Fibroblast of pulmonary artery (primary cell): ENCODE measurements at regions not wholly inside any gene's neighbourhood (a gene's known extent, or its start where the extent isn't known, plus 50 kb on each side); places are given as distances from the start of the nearest gene placed in this dataset.

Experiments used
- DNase-seq: peaks from one replicate; pipeline ENCODE4 v3.0.0-alpha.2; 2010; ENCODE audit warnings: low read depth
- H3K4me3 ChIP-seq: replicated peaks from 2 replicates; pipeline ENCODE4 v1.5.1; 2011; ENCODE audit warnings: low read depth, mild to moderate bottlenecking, control low read depth, low read length, moderate library complexity
- TF ChIP-seq, protein P1 (sequence below): IDR thresholded peaks from 2 replicates; pipeline ENCODE4 v1.5.1; 2011; ENCODE audit warnings: mild to moderate bottlenecking, control low read depth, low read length, inconsistent platforms; ENCODE audit errors: missing control alignments

DNA sequence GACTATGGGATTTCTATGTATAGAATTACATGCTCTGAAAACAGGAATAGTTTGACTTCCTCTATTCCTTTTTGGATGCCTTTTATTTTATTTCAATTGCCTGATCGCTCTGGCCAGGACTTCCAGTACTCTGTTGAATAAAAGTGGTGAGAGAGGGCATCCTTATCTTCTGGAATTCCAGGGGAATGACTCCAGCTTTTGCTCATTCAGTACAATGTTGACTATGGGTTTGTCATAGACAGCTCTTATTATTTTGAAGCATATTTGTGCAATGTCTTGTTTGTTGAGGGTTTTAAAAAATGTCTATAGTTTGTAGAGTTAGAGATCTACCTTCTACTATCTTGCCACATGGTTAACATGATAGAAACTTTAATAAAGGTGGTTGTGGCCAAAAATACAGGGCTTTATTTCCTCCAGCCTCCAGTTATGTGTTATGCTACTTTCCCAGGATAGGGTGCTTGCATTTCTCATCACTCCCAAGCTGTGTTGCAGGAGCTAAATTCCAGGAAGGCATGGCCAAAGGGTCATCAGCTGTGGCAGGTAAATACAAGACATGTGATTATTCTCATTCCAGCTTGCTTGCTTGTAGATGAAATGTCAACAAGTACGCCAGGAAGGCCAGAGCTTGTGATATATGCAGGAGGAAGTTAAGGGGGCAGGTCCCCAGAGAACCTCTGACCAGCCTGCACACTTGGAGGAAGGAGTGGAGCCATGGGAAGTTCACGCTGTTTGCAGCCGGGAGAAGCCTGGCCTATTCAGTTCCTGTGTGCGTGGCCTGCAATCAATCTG lies 142.4 kb upstream of the CPXCR1 start:
- TF ChIP-seq, protein P1, sequence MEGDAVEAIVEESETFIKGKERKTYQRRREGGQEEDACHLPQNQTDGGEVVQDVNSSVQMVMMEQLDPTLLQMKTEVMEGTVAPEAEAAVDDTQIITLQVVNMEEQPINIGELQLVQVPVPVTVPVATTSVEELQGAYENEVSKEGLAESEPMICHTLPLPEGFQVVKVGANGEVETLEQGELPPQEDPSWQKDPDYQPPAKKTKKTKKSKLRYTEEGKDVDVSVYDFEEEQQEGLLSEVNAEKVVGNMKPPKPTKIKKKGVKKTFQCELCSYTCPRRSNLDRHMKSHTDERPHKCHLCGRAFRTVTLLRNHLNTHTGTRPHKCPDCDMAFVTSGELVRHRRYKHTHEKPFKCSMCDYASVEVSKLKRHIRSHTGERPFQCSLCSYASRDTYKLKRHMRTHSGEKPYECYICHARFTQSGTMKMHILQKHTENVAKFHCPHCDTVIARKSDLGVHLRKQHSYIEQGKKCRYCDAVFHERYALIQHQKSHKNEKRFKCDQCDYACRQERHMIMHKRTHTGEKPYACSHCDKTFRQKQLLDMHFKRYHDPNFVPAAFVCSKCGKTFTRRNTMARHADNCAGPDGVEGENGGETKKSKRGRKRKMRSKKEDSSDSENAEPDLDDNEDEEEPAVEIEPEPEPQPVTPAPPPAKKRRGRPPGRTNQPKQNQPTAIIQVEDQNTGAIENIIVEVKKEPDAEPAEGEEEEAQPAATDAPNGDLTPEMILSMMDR = no peak
- no peak overlapping the region for H3K4me3 ChIP-seq
- DNase-seq = peak; percentile 37

DNA sequence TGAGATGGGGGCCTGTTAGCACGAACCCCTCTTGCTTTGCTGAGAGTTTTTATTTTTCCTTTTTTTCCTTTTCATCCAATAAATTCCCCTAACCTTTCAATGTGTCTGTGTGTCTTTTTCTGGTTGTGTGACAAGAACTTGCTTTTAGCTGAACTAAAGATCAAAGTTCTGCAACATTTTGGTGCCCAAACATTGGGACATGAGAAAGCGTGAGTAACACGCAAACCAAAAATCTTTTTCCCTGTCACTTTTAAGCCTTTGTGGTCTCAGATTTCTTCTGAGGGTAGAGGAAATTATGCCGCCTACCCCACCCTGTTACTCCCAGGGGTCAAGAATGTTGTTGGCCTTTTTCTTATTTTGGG lies 141.8 kb upstream of the CPXCR1 start:
- TF ChIP-seq, protein P1 = no peak
- no peak overlapping the region for H3K4me3 ChIP-seq

DNA sequence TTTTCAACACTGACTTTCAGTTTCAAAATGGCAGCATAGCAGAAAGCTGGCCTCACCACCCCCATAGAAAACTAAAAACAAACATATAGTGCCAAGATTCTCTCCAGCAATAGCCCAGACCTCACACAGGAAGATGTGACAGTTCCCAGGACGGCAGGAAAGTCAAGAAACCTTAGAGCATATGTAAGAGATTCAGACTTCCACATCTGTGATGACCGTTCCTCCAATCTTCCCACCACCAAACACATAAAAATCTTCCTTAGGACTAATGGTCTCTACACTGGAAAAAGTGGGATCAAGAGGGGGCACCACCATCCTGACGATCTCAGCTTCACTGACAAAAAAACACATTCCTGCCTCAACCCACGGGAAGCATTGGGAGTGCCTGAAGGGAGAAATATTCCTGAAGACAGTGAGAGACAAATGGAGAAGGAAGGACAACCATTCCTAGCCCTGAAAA lies 134.1 kb upstream of the CPXCR1 start:
- DNase-seq = peak; percentile 13
- TF ChIP-seq, protein P1 = no peak
- peak overlapping the region; percentile 12 for H3K4me3 ChIP-seq

More for the DNA sequence above, 141.8 kb upstream of the CPXCR1 start:
- DNase-seq = no peak

DNA sequence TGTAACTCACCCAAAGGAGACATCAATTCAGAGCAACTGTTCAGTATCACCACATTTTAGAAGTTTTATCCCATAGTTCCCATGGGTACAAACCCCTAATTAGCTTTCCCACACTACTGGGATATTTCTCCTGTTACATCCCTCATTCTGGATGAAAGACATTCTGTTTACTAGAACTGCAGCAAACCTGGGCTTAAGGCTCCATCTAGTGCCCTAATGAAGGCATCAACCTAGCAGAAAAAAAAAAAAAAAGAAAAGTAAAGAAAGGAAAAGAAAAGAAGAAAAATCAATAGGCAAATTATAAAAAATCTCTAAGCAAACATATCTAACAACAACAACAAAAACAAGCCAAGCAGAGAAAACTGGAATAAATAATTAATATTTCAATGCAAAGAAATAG lies 133.7 kb upstream of the CPXCR1 start:
- H3K4me3 ChIP-seq = peak overlapping the region; percentile 12
- peak; percentile 46 for DNase-seq
- TF ChIP-seq, protein P1 = peak; percentile 41

DNA sequence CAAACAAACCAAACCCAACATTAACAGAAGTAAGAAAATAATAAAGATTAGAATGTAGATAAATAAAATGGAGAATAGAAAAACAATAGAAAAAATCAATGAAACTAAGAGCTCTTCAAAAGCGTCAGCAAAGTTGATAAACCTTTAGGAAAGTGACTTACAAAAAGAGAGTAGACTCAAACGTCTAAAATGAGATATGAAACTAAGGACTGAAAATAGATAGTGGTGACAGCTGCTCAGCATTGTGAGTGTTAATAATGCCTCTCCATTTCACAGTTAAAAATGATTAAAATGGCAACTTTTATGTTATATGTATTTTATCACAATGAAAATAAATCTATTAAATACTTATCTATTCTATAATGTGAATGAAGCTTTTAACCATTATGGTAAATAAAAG lies 125.7 kb upstream of the CPXCR1 start:
- TF ChIP-seq, protein P1 = no peak
- H3K4me3 ChIP-seq = no peak overlapping the region

DNA sequence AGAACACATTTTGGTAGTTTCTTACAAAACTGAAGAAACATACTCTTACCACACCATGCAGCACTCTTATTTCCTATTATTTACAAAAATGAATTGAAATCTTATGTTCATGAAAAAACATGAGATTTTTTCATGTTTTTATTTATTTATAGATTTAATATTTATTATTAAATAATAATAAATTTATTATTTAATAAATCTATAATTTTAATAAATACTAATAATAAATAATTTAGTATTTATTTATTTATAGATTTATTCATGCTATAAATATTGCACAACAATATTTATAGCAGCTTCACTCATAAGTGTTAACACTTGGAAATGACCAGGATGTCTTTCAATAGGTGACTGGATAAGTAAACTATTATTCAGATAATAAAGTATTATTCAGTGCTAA lies 91.6 kb upstream of the CPXCR1 start:
- no peak overlapping the region for H3K4me3 ChIP-seq
- no peak for DNase-seq
- TF ChIP-seq, protein P1 = no peak

More for the DNA sequence above, 125.7 kb upstream of the CPXCR1 start:
- DNase-seq = no peak

DNA sequence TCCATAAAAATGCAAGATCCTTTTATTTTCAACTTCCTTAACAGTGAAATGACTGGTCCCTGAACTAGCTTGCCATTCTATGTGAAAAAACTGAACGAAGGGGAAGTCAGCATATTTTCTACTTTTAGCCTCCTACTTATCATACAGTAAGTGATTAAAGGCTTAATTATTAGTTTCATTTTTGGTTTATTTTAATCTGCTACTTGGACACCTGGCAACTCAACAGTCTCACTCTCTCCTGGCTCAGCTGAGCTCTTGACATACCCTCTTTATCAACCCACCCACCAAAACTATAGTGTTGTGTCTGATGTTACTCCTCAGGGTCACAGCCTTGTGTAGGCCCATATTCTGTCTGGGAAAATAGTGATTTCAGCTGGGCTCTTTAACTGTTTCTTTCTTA lies 86.2 kb upstream of the CPXCR1 start:
- TF ChIP-seq, protein P1 = no peak
- DNase-seq = no peak
- no peak overlapping the region for H3K4me3 ChIP-seq
